HG03558 (cell line): ENCODE measurements at regions not wholly inside any gene's neighbourhood (a gene's known extent, or its start where the extent isn't known, plus 50 kb on each side); places are given as distances from the start of the nearest gene placed in this dataset.

ENCODE experiments used
- ATAC-seq: cut with Tn5 transposase; IDR thresholded peaks from one replicate; pipeline ENCODE4 v1.9.1; 2021; ENCODE audit warnings: moderate number of reproducible peaks; ENCODE audit not compliant: unreplicated experiment; ENCODE audit errors: extremely low read depth

- ATAC-seq, result no peak
Observed at GRCh38 chr18:46369323-46369722, 265.1 kb downstream of the HAUS1 start.

- ATAC-seq, result no peak
Observed at GRCh38 chr18:46370898-46371297, 266.7 kb downstream of the HAUS1 start.

GRCh38 chr18:46372670-46373069 is 268.5 kb downstream of the HAUS1 start:
- ATAC-seq, result no peak

- ATAC-seq, result no peak
Observed at GRCh38 chr18:46373131-46373530, 268.9 kb downstream of the HAUS1 start.

GRCh38 chr18:46373791-46374190 is 269.6 kb downstream of the HAUS1 start:
- ATAC-seq, result no peak

GRCh38 chr18:46374850-46375249 is 270.7 kb downstream of the HAUS1 start:
- no peak for ATAC-seq

GRCh38 chr18:46377557-46377956 is 273.4 kb downstream of the HAUS1 start:
- ATAC-seq, result no peak

- no peak for ATAC-seq
Observed at GRCh38 chr18:46378126-46378863, 274.1 kb downstream of the HAUS1 start.

- ATAC-seq, result no peak
Observed at GRCh38 chr18:46378864-46379207, 274.7 kb downstream of the HAUS1 start.

- no peak for ATAC-seq
Observed at GRCh38 chr18:46379323-46379950, 275.3 kb downstream of the HAUS1 start.

- no peak for ATAC-seq
Observed at GRCh38 chr18:46385124-46385523, 271.9 kb downstream of the LOXHD1 start.

GRCh38 chr18:46386788-46387187 is 270.2 kb downstream of the LOXHD1 start:
- no peak for ATAC-seq

GRCh38 chr18:46387441-46388131 is 269.4 kb downstream of the LOXHD1 start:
- ATAC-seq, result no peak

GRCh38 chr18:46388286-46388685 is 268.7 kb downstream of the LOXHD1 start:
- no peak for ATAC-seq

GRCh38 chr18:46392576-46392975 is 264.4 kb downstream of the LOXHD1 start:
- no peak for ATAC-seq

- ATAC-seq, result no peak
Observed at GRCh38 chr18:46393230-46393629, 263.8 kb downstream of the LOXHD1 start.

GRCh38 chr18:46393961-46394360 is 263.1 kb downstream of the LOXHD1 start:
- no peak for ATAC-seq

GRCh38 chr18:46395795-46396194 is 261.2 kb downstream of the LOXHD1 start:
- no peak for ATAC-seq

GRCh38 chr18:46397174-46397573 is 259.8 kb downstream of the LOXHD1 start:
- no peak for ATAC-seq

- no peak for ATAC-seq
Observed at GRCh38 chr18:46398005-46398404, 259.0 kb downstream of the LOXHD1 start.

- no peak for ATAC-seq
Observed at GRCh38 chr18:46398625-46399024, 258.4 kb downstream of the LOXHD1 start.

GRCh38 chr18:46399303-46399702 is 257.7 kb downstream of the LOXHD1 start:
- no peak for ATAC-seq
